HG02571 (cell line): ENCODE measurements at regions not wholly inside any gene's neighbourhood (a gene's known extent, or its start where the extent isn't known, plus 50 kb on each side); places are given as distances from the start of the nearest gene placed in this dataset.
A peak's percentile ranks its signal among the peaks of the same experiment; 100 is the strongest.
"Not testable (repeated sequence)": the region's sequence is repeated elsewhere in the genome, so short reads cannot be mapped to it uniquely, and the experiment has no call there.

Source experiments
- ATAC-seq: cut with Tn5 transposase; IDR thresholded peaks from one replicate; pipeline ENCODE4 v1.9.1; 2021; ENCODE audit warnings: mild to moderate bottlenecking, moderate library complexity; ENCODE audit not compliant: unreplicated experiment

- ATAC-seq: no peak
Measured at GRCh38 chr5:102554082-102554481, 55.3 kb upstream of the SLCO6A1 start.

GRCh38 chr5:102554728-102555127 is 55.9 kb upstream of the SLCO6A1 start:
- ATAC-seq: no peak

GRCh38 chr5:102561894-102562760 is 63.3 kb upstream of the SLCO6A1 start:
- no peak for ATAC-seq

- ATAC-seq: no peak
Measured at GRCh38 chr5:102570747-102571146, 71.9 kb upstream of the SLCO6A1 start.

GRCh38 chr5:102578362-102578761 is 79.6 kb upstream of the SLCO6A1 start:
- no peak for ATAC-seq

- ATAC-seq: no peak
Measured at GRCh38 chr5:102579379-102579778, 80.6 kb upstream of the SLCO6A1 start.

GRCh38 chr5:102581011-102581410 is 82.2 kb upstream of the SLCO6A1 start:
- no peak for ATAC-seq

GRCh38 chr5:102582696-102583095 is 83.9 kb upstream of the SLCO6A1 start:
- ATAC-seq: no peak

GRCh38 chr5:102583276-102584124 is 84.7 kb upstream of the SLCO6A1 start:
- ATAC-seq: no peak

GRCh38 chr5:102589661-102590060 is 90.9 kb upstream of the SLCO6A1 start:
- no peak for ATAC-seq

- no peak for ATAC-seq
Measured at GRCh38 chr5:102590467-102590866, 91.7 kb upstream of the SLCO6A1 start.

GRCh38 chr5:102591650-102592049 is 92.8 kb upstream of the SLCO6A1 start:
- ATAC-seq: peak; percentile 42

GRCh38 chr5:102592586-102592985 is 93.8 kb upstream of the SLCO6A1 start:
- ATAC-seq: not testable (repeated sequence)

GRCh38 chr5:102594192-102594591 is 95.4 kb upstream of the SLCO6A1 start:
- ATAC-seq: no peak

- no peak for ATAC-seq
Measured at GRCh38 chr5:102595332-102595731, 96.5 kb upstream of the SLCO6A1 start.

- peak; percentile 93 for ATAC-seq
Measured at GRCh38 chr5:102596113-102596512, 97.3 kb upstream of the SLCO6A1 start.

- no peak for ATAC-seq
Measured at GRCh38 chr5:102596951-102597350, 98.2 kb upstream of the SLCO6A1 start.

GRCh38 chr5:102599289-102599688 is 100.5 kb upstream of the SLCO6A1 start:
- no peak for ATAC-seq

- ATAC-seq: no peak
Measured at GRCh38 chr5:102600964-102601363, 102.2 kb upstream of the SLCO6A1 start.

- no peak for ATAC-seq
Measured at GRCh38 chr5:102603670-102604069, 104.9 kb upstream of the SLCO6A1 start.

- ATAC-seq: no peak
Measured at GRCh38 chr5:102608414-102608813, 109.6 kb upstream of the SLCO6A1 start.

GRCh38 chr5:102611312-102611711 is 112.5 kb upstream of the SLCO6A1 start:
- ATAC-seq: no peak
